ENCODE measurements at regions not wholly inside any gene's neighbourhood (a gene's known extent, or its start where the extent isn't known, plus 50 kb on each side); places are given as distances from the start of the nearest gene placed in this dataset.

GRCh38 chr17:68737761-68738443 lies 136.7 kb upstream of the FAM20A start:
- DNase-seq, result no peak

DNA sequence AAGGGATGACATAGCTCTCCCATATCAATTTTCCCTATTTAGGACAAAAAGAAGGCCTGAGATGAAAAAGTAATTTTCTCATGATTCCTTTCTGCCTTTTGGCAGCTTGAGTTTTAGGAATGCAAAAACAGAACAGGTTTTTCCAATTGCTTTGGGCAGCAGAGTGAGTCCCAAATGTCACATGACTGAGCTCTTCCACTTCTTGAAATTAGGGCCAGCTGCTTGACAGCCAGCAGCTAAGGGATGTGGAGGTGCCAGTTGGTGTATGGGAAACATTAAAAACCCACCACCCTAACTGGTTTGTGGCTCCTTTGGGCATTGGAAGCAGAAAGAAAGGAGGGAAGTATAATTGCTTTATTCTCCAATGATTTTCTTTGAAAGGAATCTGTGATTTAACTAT lies 133.8 kb upstream of the FAM20A start:
- DNase-seq, result no peak

- no peak for DNase-seq
Measured at GRCh38 chr17:68734187-68734900, 133.2 kb upstream of the FAM20A start.

- no peak for DNase-seq
Measured at GRCh38 chr17:68733241-68734176, 132.3 kb upstream of the FAM20A start.

- no peak for DNase-seq
Measured at GRCh38 chr17:68732301-68732749, 131.2 kb upstream of the FAM20A start.

GRCh38 chr17:68731465-68731864 lies 130.3 kb upstream of the FAM20A start:
- no peak for DNase-seq

DNA sequence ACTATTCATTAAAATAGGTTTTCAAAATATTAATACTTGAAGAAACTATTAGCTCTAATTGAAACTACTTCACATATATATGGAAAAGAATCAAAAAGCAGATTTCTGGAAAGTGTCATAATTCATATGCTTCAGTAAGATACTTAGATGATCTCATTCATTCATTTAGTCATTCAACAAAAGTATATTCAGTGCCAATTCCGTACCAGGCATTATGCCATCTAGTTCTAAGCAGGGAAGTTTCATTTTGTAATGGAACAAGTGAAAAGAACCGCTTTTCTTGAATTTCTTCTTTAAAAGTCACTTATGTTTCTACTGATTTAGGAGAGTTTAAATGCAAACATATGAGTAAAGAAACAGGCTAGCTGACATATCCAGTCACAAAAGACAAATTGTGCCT lies 118.3 kb upstream of the FAM20A start:
- no peak for DNase-seq

DNA sequence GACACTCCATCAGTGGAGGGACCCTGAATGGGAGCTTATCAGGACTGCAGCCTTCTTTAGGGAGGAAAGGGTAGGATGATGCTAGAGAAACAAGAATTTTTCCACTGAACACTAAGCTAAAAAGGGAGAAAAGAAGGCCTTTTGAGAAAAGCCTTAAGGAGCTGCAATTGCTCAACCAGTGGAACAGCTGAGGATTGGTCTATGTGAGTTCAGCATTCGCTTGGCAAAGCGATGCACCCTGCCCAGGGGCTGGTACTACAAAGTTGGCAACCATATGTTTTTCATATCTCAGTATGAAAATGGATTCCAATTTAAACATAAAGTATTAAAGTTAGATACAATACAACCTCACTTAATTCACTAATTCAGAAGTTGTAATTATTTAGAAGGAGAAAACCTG lies 117.8 kb upstream of the FAM20A start:
- no peak for DNase-seq

DNA sequence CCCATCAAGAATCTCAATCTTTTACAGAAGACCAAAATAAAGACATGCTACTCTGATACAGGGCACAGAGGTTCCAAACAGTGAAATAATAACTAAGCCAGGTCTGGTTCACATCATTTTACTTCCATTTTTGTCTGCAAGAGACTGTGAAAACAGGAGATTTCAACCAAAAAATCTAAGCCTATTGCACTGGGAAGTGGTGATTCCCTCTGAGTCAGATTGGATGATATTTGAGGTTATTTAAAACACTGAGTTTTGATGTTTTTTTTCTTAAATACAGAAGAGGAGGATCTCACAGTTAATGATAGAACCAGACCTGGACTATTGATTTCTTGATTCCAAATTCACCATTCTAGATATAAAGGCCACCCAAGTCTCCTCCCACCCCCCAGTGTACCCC lies 117.3 kb upstream of the FAM20A start:
- DNase-seq, result no peak

GRCh38 chr17:68714676-68715075 lies 113.5 kb upstream of the FAM20A start:
- no peak for DNase-seq

DNA sequence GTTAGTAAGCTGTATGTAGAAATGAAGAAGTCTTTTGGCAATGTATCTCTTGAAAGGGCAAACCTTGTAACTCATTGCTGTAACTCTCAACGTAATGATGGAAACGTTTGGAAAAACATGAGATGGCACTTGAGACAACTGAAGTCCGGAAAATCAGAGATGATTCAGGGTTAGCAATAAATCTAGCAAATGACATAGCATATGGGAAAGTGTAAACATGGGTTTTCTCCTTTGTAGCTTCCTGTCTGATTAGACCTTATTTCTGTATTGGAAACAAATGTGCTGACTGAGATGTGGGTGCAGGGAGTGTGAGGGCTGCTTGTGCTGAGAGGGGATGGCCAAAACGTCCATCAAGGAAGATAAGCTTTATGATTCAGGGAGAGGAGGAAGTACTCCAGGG lies 110.7 kb upstream of the FAM20A start:
- DNase-seq, result no peak

GRCh38 chr17:68710976-68711375 lies 109.8 kb upstream of the FAM20A start:
- DNase-seq, result no peak

GRCh38 chr17:68710035-68710780 lies 109.0 kb upstream of the FAM20A start:
- no peak for DNase-seq

- DNase-seq, result no peak
Measured at GRCh38 chr17:68709461-68709860, 108.3 kb upstream of the FAM20A start.

DNA sequence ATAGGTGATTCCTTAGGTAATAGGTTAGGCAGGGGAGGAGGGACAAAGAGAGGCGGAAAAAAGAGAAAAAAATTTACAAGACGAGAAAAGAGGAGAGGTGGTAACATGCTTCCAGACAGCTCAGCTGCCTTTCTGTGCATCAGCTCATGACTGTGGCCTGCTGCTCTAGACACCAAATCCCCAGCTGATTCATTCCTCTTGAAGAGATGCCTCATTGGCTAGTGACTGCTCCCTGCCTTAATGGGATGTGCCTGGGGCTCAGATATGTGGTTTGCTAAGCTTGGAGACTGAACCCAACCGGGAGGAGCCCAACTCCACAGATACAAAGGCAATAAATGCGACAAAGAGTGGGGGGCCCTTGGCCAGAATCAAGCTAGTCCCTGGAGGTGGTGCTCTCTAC lies 105.9 kb upstream of the FAM20A start:
- no peak for DNase-seq

- no peak for DNase-seq
Measured at GRCh38 chr17:68706356-68706920, 105.3 kb upstream of the FAM20A start.

DNA sequence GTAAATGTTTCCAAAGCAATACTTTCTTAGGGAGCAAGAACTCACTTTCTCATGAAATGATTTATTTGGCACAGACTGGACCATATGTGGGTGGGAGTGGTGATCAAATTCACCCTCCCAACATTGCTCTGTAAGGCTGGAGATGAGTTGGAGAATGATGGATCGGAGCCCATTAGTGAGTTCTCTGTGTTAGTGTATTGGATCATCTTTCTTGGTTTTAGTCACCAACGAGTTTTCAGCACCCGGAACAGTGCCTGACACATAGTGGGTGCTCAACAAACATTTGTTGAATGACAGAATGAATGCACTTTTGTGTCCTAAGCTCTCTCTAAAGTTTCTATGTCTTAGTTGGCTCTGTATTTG lies 104.5 kb upstream of the FAM20A start:
- no peak for DNase-seq

- DNase-seq, result no peak
Measured at GRCh38 chr17:68704871-68705713, 103.9 kb upstream of the FAM20A start.

GRCh38 chr17:68701046-68701445 lies 99.9 kb upstream of the FAM20A start:
- DNase-seq, result no peak

DNA sequence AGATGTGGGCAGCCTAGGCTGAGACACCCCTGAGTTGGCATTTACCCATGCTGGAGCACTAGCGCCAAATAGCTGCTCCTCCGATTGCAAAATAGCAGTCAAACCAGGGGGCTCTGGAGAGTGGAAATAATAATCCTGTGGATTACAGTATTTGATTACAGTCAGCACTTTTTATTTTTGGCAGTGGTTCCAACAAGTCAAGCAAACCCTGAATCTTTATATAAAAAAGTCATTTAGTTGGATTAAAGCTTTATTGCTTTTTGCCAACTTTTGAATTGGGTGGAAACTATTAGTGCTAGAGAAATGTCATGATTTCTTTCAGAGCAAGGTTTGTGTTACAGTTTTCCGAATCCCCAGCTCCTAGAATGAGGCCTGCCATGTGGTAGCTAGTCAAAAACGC lies 99.3 kb upstream of the FAM20A start:
- no peak for DNase-seq

GRCh38 chr17:68699936-68700335 lies 98.8 kb upstream of the FAM20A start:
- DNase-seq, result no peak

GRCh38 chr17:68698746-68699145 lies 97.6 kb upstream of the FAM20A start:
- DNase-seq, result no peak
